ENCODE measurements at regions not wholly inside any gene's neighbourhood (a gene's known extent, or its start where the extent isn't known, plus 50 kb on each side); places are given as distances from the start of the nearest gene placed in this dataset.
"Not testable (repeated sequence)": the region's sequence is repeated elsewhere in the genome, so short reads cannot be mapped to it uniquely, and the experiment has no call there.

DNA sequence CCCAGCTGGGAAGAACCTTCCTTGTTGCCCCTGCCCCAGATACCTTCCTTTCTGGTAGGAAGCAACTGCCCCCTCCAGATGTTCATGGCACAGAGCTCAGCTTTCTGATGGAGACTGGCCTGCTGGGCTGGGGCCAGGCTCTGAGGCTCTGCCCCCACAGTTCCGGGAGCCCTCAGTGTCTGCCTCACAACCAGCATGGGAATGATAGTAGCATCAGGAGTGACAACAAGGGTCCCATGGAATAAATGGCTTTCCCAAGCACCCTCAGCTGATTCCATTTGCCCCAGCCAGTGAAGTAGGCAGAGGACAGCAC, 65.6 kb upstream of the IQSEC1 start:
- no peak overlapping the region for H3K27ac Mint-ChIP-seq
- no peaks in the 10 kb centered on the region for H3K36me3 Mint-ChIP-seq
- no peak for DNase-seq (ENCODE audit: extremely low spot score, unreplicated experiment)
- TF ChIP-seq, protein P1, sequence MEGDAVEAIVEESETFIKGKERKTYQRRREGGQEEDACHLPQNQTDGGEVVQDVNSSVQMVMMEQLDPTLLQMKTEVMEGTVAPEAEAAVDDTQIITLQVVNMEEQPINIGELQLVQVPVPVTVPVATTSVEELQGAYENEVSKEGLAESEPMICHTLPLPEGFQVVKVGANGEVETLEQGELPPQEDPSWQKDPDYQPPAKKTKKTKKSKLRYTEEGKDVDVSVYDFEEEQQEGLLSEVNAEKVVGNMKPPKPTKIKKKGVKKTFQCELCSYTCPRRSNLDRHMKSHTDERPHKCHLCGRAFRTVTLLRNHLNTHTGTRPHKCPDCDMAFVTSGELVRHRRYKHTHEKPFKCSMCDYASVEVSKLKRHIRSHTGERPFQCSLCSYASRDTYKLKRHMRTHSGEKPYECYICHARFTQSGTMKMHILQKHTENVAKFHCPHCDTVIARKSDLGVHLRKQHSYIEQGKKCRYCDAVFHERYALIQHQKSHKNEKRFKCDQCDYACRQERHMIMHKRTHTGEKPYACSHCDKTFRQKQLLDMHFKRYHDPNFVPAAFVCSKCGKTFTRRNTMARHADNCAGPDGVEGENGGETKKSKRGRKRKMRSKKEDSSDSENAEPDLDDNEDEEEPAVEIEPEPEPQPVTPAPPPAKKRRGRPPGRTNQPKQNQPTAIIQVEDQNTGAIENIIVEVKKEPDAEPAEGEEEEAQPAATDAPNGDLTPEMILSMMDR (conservative IDR thresholded peaks at IDR 0.05) = no peak
- no peak overlapping the region for H3K4me3 Mint-ChIP-seq
- H3K4me1 Mint-ChIP-seq (ENCODE audit: unreplicated experiment) = peaks cover under 1% of the 10 kb centered on the region
- H3K27me3 Mint-ChIP-seq = peaks cover 17% of the 10 kb centered on the region
- H3K9me3 Mint-ChIP-seq = no peaks in the 10 kb centered on the region

DNA sequence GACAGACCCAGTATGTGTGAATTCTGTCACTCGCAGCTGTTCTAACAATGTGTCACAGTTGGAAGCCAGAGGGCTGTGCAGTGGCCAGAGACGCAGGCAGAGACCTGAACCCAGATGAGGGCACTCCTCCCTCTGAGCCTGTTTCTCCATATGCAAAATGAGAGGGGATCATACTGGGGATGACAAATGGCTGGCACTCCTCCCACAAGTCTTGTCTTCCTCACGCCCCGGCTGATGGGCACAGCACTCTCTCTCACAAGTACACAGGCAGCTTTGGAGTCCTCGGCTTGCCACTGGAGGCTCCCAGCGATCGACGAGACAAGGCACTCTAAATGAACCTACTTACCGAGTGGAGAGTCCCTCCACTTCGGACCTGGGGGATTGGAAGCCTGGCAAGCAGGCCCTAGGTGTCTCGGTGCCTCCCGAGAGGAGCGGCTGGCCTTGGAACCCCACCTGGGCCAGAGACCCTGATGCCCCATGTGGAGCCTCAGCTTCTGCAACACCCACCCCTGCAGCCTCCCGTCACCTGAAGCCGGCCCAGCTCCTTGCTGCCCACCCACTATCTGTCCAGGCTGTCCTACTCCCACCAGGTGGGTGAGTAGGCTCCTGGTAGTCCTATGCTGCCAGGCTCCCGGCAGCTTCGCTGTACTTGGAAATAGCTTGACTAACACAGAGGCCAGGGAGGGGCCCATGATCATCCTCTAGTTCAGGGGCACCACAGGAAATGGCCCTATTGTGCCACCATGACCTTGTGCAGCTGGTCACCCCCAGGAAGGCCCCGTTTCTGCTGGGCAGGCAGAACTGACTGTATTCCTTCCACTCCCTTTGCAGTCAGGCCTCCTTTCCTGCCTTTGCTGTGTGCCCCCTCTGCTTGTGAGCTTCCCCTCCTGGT, 65.0 kb upstream of the IQSEC1 start:
- H3K9me3 Mint-ChIP-seq = no peaks in the 10 kb centered on the region
- no peak overlapping the region for H3K4me3 Mint-ChIP-seq
- TF ChIP-seq, protein P1 (conservative IDR thresholded peaks at IDR 0.05) = no peak
- H3K4me1 Mint-ChIP-seq (ENCODE audit: unreplicated experiment) = peaks cover 6% of the 10 kb centered on the region
- peaks cover 17% of the 10 kb centered on the region for H3K27me3 Mint-ChIP-seq
- no peak for DNase-seq (ENCODE audit: extremely low spot score, unreplicated experiment)
- no peak overlapping the region for H3K27ac Mint-ChIP-seq
- H3K36me3 Mint-ChIP-seq = no peaks in the 10 kb centered on the region

DNA sequence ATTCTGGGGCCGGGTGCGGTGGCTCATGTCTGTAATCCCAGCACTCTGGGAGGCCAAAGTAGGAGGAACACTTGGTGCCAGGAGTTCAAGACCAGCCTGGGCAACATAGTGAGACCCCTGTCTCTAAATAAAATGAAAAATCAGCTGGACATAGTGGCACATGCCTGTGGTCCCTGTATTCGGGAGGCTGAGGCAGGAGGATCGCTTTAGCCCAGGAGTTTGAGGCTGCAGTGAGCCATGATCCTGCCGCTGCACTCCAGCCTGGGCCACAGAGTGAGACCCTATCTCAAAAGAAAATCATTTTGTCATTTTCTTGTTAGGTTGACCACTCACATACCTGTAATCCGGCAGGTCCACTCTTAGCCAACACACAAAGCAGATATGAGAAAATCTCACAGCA, 63.6 kb upstream of the IQSEC1 start:
- H3K27me3 Mint-ChIP-seq = peaks cover 12% of the 10 kb centered on the region
- H3K4me1 Mint-ChIP-seq (ENCODE audit: unreplicated experiment); H3K36me3 Mint-ChIP-seq; DNase-seq (ENCODE audit: extremely low spot score, unreplicated experiment); H3K27ac Mint-ChIP-seq; H3K4me3 Mint-ChIP-seq; H3K9me3 Mint-ChIP-seq: not testable (repeated sequence)

DNA sequence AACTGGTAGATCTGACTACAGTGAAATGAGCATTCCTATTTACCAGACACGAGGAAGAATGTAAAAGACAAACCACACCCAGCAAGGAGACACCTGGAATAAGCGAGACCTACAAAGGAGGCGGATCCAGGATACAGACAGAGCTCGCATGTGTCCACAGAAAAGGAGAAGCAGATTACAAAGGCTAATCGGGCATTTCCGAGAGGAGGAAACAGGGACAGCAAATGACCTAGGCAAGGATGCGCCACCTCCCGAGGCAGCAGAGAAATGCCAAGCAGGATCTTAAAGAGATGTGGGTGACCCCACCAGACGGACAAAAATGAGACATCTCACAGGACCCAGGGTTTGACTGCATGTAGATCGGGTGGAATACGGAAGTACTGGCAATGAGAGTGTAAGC, 63.2 kb upstream of the IQSEC1 start:
- TF ChIP-seq, protein P1 (conservative IDR thresholded peaks at IDR 0.05) = no peak
- no peaks in the 10 kb centered on the region for H3K36me3 Mint-ChIP-seq
- no peaks in the 10 kb centered on the region for H3K9me3 Mint-ChIP-seq
- DNase-seq (ENCODE audit: extremely low spot score, unreplicated experiment) = no peak
- peaks cover 6% of the 10 kb centered on the region for H3K4me1 Mint-ChIP-seq (ENCODE audit: unreplicated experiment)
- H3K4me3 Mint-ChIP-seq = no peak overlapping the region
- no peak overlapping the region for H3K27ac Mint-ChIP-seq
- H3K27me3 Mint-ChIP-seq = peaks cover 9% of the 10 kb centered on the region

DNA sequence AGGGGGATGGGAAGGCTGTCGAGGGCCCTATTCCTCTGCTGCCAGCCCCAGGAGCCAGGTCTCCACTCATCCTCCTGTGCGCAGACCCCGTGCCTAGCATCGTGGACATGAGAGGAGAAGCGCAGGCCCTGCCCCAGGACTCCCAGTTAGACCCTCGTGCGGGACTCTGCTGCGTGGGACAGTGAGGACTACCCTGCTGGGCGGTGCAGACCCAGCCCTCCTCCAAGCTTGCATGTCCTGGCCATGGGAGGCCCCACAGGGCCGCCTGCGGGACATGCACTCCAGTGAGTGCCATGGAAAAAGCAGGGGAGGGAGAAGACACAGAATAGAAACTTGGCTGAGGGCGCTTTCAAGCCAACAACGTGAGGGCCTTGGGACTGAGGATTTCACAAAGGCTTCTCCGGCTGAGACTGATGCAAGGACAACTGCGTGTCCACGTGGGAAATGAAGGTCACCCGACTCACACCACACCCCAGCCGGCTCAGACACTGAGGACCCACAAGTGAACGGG, 62.6 kb upstream of the IQSEC1 start:
- Mint-ChIP-seq H3K4me3 (no peak overlapping the region), H3K4me1 (ENCODE audit: unreplicated experiment) (peaks cover 6% of the 10 kb centered on the region), H3K36me3 (no peaks in the 10 kb centered on the region), H3K27ac (no peak overlapping the region), H3K27me3 (peaks cover 9% of the 10 kb centered on the region), H3K9me3 (no peaks in the 10 kb centered on the region)
- TF ChIP-seq, protein P1 (conservative IDR thresholded peaks at IDR 0.05) = no peak
- DNase-seq (ENCODE audit: extremely low spot score, unreplicated experiment) = no peak

DNA sequence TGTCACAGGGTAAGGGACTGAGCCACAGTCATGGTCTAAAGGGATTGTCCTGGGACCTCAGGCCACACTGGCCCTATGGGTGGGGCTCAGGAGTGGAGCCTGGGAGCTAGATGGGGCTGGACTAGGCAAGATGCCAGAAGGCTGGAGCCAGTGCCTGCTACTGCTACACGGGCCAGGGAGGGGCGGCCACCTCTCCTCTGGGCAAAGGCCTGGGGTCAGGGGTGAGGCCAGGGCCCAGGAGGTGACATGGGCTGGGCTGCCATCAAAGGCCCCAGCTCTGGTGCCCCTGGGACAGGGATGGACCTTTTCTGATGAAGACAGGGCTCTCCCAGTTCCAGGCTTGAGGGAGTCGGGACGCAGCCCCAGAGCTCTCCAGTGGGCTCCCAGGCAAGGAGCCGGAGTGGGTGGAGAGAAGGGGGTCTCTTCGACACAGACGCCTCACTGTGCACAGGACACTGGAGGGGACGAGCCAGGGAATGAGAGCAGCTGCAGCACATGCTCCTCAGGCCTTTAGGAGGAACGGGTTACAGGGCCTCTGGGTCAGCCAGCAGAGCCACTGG, 62.1 kb upstream of the IQSEC1 start:
- Mint-ChIP-seq H3K27ac (no peak overlapping the region), H3K27me3 (peaks cover 8% of the 10 kb centered on the region), H3K36me3 (no peaks in the 10 kb centered on the region), H3K4me1 (ENCODE audit: unreplicated experiment) (peaks cover 6% of the 10 kb centered on the region), H3K4me3 (no peak overlapping the region), H3K9me3 (no peaks in the 10 kb centered on the region)
- TF ChIP-seq, protein P1 (conservative IDR thresholded peaks at IDR 0.05) = no peak
- DNase-seq (ENCODE audit: extremely low spot score, unreplicated experiment) = no peak
